Occipital lobe (tissue), 1 donor: ENCODE measurements at regions not wholly inside any gene's neighbourhood (a gene's known extent, or its start where the extent isn't known, plus 50 kb on each side); places are given as distances from the start of the nearest gene placed in this dataset.
"Not testable (repeated sequence)": the region's sequence is repeated elsewhere in the genome, so short reads cannot be mapped to it uniquely, and the experiment has no call there.

Experiments used
- DNase-seq: peaks from one replicate; lab custom pipeline; 2025; lab: John Stamatoyannopoulos, UW

- DNase-seq = no peak
These were observed 788.4 kb upstream of the SOX11 start for GRCh38 chr2:4903656-4904348.

GRCh38 chr2:4908461-4908860 is 783.7 kb upstream of the SOX11 start:
- no peak for DNase-seq

- DNase-seq = no peak
These were observed 782.7 kb upstream of the SOX11 start for GRCh38 chr2:4909346-4910009.

- DNase-seq = no peak
These were observed 778.1 kb upstream of the SOX11 start for GRCh38 chr2:4914036-4914435.

- DNase-seq = no peak
These were observed 777.6 kb upstream of the SOX11 start for GRCh38 chr2:4914551-4914950.

GRCh38 chr2:4915357-4915756 is 776.8 kb upstream of the SOX11 start:
- DNase-seq = no peak

- DNase-seq = no peak
These were observed 776.1 kb upstream of the SOX11 start for GRCh38 chr2:4916094-4916493.

GRCh38 chr2:4930704-4931103 is 761.5 kb upstream of the SOX11 start:
- no peak for DNase-seq

GRCh38 chr2:4931721-4932365 is 760.3 kb upstream of the SOX11 start:
- DNase-seq = no peak

GRCh38 chr2:4935291-4935690 is 756.9 kb upstream of the SOX11 start:
- DNase-seq = not testable (repeated sequence)

GRCh38 chr2:4937550-4937949 is 754.6 kb upstream of the SOX11 start:
- no peak for DNase-seq

- DNase-seq = no peak
These were observed 754.0 kb upstream of the SOX11 start for GRCh38 chr2:4938206-4938605.

- DNase-seq = no peak
These were observed 749.7 kb upstream of the SOX11 start for GRCh38 chr2:4942441-4942840.

- DNase-seq = no peak
These were observed 744.3 kb upstream of the SOX11 start for GRCh38 chr2:4947911-4948310.

- no peak for DNase-seq
These were observed 740.8 kb upstream of the SOX11 start for GRCh38 chr2:4951368-4951767.

- DNase-seq = no peak
These were observed 733.0 kb upstream of the SOX11 start for GRCh38 chr2:4959219-4959618.

- DNase-seq = no peak
These were observed 729.8 kb upstream of the SOX11 start for GRCh38 chr2:4962419-4962818.

GRCh38 chr2:4963106-4963505 is 729.1 kb upstream of the SOX11 start:
- no peak for DNase-seq

GRCh38 chr2:4964001-4964540 is 728.1 kb upstream of the SOX11 start:
- no peak for DNase-seq

GRCh38 chr2:4964579-4964978 is 727.6 kb upstream of the SOX11 start:
- no peak for DNase-seq

- DNase-seq = no peak
These were observed 726.4 kb upstream of the SOX11 start for GRCh38 chr2:4965556-4966320.

GRCh38 chr2:4967206-4967605 is 725.0 kb upstream of the SOX11 start:
- no peak for DNase-seq
